ENCODE measurements at regions not wholly inside any gene's neighbourhood (a gene's known extent, or its start where the extent isn't known, plus 50 kb on each side); places are given as distances from the start of the nearest gene placed in this dataset.

DNA sequence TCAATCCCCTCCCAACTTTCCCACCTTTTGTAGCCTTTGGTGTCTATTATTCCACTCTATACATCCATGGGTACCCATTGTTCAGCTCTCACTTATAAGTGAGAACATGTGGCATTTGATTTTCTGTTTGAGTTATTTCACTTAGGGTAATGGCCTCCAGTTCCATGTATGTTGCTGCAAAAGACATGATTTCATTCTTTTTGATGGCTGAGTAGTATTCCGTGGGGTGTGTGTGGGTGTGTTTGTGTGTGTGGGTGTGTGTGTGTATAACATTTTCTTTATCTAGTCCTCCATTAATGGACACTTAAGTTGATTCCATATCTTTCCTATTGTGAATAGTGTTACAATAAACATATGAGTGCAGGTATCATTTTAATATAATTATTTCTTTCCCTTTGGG, 157.5 kb upstream of the FSTL4 start:
- DNase-seq (ENCODE audit: low read depth) = no peak

DNA sequence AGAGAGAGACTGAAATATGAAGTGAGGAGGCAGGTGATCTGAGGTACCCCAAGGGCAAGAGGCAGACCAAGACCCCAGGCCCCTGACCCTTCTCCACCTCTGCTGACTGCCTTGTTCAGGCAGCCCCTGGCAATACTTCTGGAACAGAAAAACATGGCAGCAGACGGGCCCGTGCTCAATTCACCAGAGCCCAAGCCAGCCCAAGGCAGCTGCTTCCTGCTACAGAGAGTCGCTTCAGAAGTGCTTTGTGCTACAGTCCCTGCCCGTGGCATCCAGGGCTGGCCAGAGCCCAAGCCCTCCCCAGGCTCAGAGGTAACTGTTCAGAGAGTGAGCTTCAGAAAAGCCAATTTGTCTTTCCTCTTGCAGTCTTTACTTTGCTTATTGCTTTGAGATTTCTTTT, 151.4 kb upstream of the FSTL4 start:
- no peak for DNase-seq (ENCODE audit: low read depth)

DNA sequence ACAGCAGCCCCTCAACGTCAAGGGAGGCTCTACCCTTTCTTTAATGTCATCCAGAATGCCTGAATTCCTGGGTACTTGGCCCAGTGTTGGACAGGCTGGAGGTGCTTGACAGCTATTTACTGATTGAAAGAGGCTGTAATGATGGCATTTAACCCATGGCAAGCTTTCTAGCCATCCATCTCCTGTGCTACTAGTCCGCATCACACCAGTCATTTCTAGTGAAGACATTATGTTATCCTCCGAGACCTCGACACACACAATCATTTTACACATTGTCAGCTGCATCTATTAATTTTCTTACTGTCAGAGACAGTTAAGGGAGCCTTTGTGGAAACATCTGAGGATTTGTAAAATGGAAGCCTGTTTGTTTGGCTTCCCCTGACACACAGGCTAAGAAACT, 149.3 kb upstream of the FSTL4 start:
- DNase-seq (ENCODE audit: low read depth) = no peak

DNA sequence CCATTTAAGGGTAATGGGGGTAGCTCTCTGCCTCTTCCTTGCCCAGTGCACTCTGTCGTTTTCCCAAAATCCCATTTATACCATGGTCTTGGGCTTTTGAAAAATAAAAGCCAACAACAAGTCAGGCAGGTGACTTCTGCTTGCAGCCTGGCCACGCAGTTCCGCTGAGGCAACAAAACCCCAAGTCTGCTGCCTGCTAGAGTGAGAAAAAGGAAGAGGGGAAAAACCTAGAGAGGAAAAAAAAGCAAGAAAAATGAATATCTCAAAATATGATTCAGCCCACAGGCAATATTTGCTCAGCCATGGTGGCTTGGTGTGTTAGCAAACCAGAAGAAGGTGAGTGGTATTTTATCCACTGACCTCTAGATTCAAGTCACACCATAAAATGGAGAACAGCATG, 148.2 kb upstream of the FSTL4 start:
- no peak for DNase-seq (ENCODE audit: low read depth)

DNA sequence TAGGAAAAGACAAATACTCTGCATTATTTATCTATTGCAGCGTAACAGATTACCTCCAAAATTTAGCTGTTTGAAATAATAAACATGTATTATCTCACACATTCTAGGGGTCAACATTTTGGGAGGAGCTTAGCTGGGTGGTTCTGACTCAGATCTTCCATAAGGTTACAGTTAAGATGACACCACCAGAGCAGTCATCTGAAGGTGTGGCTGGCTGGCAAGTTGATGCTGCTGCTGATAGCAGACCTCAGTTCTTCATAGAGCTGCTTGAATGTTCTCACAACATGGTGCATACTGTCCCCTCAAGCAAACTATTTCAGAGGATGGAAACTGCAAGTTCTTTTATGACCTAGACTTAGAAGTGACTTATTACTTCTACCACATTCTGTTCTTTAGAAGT, 146.3 kb upstream of the FSTL4 start:
- DNase-seq (ENCODE audit: low read depth) = peak; percentile 3

DNA sequence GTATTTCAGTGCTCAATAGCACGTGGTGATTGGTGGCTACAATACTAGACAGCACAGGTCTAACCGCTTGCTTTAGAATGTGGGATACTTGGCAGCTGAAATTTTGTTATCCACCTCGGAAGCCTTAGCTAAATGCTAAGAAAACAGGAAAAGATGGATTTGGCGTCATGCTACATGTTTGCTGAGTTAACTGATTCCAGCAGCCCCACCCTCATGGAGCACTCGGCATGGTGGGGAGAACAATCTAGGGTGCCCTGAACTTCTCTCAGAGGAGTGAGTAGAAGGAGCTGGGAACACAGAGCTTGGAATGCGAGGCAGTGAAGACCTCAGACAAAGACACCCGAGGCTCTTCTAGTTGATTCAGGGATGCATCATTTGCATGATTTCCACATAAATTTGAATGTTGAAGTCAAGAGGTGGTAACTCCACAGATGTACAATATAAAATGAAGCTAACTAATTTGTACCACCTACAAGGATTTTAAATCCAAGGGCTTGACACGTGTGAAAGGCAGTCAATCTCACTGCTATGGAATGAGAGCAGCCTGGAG, 145.1 kb upstream of the FSTL4 start:
- no peak for DNase-seq (ENCODE audit: low read depth)

DNA sequence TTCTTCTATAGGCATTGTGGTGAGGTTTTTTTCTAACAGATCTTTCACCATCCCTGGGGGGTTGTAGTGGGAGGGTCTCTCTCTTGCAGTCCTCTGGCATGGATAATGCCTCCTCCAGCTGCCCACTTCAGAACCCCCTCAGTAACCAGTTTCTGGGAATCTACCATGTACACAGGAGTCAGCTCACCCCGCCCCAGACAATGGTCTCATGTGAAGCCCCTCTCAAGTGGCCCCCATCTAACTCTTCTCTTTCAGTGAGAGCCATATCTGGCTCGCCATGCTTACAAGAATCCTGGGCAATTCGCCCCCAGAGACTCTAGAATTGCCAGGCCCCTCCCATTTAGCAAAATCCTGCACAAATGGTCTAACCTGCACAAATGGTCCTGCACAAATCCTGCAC, 144.4 kb upstream of the FSTL4 start:
- no peak for DNase-seq (ENCODE audit: low read depth)

DNA sequence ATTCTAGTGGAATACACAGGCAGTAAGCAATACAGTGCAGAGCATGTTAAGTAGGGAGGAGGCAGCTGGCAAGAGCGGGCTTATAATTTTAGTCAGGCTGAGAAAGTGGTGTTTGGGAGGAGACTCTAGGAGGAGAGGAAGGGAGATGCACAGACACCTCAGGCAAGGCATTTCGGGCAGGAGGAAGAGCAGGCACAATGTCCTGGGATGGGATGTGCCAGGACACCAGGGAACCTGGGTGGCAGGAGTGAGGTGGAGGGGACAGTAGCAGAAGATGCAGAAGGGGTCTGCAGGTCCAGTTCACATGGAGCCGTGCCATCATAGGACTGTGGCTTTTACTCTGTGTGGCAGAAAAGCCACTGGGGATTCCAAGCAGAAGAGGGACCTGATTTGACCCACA, 143.7 kb upstream of the FSTL4 start:
- no peak for DNase-seq (ENCODE audit: low read depth)

DNA sequence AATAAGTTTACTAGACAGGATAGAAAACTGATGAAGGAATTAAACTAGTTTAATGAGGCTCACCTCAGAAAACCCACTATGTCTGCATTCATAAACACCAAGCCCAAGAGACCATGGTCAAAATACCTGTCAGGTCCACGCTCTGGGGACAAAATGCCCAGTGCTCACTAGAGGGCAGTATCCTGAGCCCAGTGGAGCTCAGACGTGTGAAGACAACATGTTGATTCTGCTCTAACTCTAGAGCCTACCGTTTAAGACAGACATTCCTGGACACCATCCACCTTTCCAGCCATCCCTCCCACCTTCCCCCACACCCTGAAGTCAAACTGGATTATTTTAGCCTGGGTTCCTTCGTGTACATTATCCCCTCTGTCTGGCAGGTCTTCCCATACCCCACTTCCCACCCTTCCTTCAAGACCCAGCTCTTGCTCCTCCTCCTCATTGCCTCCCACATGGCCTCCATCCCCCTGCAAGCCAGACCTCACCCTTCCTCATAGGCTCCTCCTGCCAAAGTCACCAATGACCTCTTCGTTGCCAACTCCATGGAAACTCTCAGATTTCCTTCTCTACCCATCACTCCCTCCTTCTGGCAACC, 142.3 kb upstream of the FSTL4 start:
- DNase-seq (ENCODE audit: low read depth) = peak; percentile 23

DNA sequence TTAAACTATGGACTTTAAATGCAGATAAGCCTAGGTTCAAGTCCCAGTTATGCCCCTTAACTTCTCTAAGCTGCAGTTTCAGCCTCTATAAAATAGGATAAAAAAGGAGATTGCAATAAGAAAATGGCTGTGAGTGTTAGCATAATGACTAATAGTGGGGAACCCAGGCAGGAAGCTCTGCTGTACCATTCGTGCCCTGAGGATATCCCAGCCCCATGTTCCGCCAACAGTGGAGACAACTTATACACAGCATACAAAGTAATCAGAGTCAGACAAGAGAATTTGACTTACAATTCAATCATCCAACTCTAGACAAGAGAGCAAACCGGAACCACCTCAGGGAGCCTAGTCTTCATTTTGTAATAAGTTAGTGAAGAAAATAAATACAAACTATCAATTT, 141.5 kb upstream of the FSTL4 start:
- DNase-seq (ENCODE audit: low read depth) = peak; percentile 45

DNA sequence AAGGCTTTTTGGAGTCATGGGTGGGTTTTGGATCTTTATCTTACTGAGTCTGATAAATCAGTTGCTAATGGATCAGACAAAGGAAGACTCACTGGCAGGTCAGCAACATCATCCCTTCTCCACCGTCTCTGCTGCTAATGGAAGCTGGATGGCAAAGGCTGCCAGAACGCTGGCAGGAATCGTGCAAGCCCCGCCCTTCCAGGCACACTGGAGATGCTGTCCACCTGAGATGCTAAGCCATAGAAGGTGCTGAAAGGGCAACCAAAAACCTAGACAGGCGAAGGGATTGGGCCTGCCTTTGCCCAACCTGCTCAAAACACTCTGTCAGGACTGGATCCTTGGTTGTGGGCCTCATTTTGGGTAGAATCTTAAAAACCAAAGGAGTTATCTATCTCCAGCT, 139.5 kb upstream of the FSTL4 start:
- DNase-seq (ENCODE audit: low read depth) = no peak

DNA sequence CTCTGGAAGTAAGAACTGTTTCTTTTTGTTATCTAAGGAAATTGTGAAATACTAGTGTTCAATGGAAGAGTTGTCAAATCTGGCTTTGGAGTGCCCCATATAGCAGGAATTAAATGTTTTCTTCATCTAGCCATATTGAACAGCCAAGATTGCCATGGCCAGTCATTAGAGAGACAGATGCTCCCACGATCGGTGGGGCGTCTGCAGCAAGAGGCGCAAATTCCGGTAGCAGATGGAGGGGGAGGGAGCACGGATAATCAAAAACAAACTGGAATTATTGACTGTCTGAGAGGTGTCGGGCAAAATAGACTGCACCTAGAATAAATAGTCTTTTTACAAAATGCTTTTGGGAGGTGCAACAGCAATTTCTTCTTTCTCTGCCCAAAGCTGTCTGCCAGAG, 139.1 kb upstream of the FSTL4 start:
- no peak for DNase-seq (ENCODE audit: low read depth)

DNA sequence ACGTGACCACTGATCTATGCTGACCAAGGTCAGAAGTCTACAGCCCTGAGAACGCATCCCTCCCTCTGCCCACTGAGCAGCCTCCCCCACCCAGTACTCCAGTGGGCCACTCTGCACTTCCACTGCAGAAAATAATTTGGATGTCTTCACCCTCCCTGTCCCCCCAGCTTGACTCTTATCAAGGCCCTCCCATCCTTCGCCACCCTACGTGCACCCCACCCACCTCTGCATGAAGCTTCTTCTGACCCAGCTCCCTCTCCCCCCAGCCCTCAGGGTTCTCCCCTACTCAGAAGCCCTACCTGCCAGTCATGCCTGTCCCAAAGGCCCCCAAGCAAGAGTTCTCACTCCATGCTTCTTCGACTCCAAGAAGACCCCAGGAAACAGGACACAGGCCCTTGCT, 138.5 kb upstream of the FSTL4 start:
- no peak for DNase-seq (ENCODE audit: low read depth)

DNA sequence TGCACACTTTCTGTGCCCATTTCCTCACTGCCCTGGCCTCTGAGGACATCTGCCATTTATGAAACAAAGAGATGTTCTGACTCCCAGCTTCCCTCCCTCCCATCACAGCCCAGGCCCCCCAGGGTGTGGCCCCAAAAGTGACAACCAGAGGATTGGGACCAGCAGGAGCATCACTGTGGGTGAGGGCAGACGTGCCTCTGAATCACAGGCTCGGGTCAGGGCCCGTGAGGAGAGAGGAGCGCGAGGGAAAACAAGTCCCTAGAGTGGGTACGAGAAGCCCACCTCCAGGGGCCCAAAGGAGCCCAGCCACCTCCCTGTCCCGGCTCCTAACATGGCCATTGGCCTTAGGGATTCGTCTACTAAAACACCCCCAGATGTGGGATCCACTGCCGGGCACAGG, 138.0 kb upstream of the FSTL4 start:
- DNase-seq (ENCODE audit: low read depth) = no peak

DNA sequence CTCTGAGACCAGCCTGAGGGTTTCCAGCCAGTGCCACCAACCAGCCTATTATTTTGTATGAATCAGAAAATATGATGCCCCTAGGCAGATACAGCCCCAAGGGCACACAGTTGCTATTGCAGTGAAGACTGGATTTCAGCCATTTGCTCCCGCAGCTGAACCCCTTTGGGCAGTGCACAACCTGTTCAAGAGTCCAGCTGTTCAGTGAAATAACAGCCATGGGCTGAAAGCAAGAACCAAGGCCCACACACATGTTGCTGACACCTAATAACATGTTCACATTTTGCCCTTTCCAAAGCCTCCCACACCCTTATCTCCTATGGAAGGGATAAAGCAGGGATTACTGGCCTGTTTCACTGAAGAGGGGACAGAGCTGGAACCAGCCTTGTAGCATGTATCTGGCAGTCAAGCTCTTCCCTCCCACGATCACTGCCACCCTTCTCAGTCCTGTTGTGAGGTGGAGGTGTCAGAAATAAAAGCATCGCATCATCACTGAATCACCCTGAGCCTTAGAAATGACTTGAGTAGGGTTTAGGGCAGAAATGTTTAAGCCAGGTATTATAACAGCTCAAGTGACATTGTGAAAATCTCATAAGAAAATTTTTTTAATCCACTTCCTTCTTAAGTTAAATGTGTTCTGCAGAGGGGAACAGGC, 137.1 kb upstream of the FSTL4 start:
- no peak for DNase-seq (ENCODE audit: low read depth)

DNA sequence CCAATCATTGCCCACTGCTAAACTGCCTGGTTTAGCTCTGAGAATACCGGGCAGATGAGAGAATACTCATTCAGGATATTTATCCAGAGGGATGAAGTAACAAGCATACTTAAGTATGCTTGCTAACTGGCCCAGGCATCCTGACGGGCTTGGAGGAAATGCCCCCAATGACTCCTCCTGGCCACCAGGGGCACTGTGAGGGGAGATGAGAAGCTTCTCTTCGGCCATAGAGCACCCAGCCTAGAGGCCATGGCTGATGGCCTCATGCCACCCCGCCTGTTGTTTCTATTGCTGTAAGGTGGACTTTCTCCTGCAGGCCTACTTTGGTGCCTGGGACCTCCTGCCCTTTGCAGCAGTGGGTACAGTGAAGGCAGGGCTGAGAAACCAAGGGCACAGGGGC, 134.5 kb upstream of the FSTL4 start:
- no peak for DNase-seq (ENCODE audit: low read depth)

DNA sequence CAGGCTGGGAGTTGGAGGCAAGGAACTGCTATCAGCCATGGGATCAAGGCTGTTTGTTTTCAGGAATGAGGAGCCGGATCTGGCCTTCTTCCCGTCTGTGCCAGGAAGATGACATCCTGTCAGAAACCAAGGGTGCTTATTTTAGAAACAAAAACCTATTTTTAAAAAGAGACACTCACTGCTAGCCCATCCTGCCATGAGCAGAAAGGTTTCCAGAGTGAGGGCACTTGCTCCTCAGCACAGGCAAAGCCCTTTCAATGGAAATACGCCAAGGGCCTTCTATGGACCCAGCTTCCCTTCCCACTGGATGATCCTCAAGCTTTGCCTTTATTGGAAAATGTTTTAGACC, 132.6 kb upstream of the FSTL4 start:
- DNase-seq (ENCODE audit: low read depth) = no peak

DNA sequence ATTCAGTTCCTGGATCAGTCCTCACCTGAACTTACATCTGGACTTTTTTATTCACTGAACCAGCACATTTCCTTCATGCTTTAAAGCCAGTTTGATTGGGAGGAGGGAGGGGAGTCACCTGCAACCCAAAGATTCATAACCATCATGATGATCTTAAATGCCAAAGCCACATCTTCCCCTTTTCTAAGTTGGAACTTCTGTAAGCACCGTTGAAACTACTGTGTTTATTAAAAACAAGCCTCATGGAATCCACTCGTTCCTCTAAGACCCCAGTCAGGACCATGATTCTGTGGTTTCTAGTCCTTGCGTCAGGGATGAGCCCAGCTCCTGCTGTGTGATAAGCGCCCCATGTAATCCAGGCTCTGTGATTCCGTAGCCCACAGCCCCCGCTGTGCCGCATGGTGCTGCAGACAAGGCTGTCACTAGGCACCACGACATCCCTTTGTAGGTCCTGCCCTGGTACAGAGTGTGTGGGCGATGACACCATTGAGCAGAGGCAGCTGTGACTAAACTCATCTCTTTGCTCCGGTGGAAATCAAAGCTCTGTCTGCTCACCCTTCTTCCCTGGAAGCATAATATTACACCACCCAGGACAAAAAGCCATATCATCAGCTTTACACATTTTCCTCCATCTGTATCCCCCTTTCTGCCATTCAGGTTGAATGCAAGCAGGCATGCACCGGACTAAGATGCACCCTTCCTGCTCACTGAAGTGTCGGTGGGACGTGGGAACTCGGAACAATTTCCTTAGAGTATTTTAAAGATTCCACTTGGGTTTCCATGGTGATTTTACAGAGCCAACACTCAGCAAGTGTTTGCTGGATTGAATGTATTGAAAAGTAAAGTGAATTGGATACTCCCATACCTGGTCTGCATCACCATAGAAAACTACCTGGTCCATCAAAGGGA, 132.0 kb upstream of the FSTL4 start:
- DNase-seq (ENCODE audit: low read depth) = no peak

DNA sequence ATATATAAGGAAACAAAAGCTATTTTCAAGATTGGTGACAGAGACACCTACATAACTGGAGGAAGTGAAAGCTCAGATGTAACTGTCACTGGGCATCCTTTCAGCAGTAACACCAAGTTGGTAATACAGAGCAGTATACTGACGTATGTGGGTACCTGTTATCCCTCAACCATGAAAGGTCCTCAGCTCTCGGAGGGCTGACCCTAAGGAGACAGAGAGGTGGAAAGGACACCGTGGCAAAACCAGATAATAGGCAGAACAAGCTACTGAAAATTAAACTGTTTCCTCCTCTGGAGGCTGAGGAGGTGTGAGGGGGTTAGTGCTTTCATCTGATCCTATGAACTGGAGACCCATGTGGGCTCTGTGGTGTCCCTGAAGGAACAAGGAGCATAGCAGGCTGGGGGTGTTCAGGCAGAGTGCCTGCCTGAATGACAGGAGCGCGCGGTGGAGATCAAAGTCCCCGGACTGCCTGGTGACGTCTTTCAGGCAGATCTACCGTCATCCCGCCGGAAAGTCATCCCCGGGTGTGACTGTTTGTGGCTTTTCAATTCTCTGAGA, 130.2 kb upstream of the FSTL4 start:
- DNase-seq (ENCODE audit: low read depth) = no peak

DNA sequence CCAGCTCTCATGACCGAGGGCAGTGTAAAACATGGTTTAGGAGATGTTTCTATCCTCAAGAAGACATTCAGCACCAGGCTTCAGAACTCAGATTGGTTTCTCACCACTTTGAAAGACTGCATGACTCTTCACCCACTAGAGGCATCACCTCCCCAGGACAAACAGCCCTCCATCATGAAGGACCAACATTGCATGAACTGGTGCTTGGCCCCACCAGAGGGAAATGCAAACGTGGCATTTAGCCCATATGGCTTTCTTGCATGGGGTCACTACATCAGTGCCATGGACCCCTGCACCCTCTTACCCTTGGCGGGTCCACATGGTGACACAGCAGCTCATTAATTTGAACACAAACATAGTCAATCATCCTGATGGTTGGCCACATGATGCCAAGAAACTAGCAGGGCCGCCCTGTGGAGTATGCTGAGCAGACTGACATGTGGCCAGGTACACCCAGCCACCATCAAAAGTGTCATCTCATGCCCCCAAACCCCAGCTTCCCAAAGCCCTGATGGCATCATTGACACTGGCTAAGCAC, 129.5 kb upstream of the FSTL4 start:
- DNase-seq (ENCODE audit: low read depth) = no peak

DNA sequence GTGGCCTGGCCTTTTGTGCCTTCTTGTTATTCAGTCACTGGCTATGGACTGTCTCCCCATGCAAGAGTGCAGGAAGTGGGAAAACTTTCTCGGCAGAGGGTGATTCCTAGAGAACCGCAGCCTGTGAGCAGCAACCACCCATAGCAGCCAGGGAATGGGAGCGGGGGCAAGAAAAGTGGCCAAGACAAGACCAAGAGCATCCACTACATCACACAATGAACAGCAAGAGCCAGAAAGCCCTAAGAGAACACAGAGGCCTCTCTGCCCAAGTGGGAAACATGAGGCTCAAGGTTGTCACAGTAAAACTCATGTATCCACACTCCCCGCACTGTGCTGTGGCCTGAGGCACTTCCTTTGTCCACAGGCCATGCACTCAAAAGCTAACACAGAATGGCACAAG, 129.1 kb upstream of the FSTL4 start:
- DNase-seq (ENCODE audit: low read depth) = no peak

DNA sequence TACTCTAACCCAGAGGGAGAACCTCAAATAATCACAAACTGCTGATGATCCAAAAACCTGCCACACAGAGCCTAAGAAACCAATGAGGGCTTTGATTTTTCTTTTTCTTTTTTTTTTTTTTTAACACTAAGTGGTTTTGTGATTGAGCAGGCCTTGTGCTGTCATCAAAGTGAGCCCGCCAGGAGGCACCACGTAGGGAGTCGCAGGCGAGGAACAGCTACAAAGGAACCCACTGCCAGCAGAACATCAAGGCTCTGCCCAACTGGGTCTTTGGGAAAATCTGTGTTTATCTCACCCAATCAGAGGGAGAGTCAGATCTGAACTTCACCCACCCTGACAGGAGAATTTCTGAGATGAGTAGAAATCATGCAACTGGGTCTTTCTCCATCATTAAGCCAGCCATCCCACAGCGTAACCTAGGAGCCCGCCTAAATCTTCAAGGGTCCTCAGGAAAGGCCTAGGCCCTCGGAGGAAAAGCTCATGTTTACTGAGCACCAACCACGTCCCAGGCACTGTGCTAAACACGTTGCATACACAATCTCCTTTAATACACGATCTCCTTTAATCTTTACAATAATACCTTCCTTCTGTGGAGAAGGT, 126.9 kb upstream of the FSTL4 start:
- no peak for DNase-seq (ENCODE audit: low read depth)
